H1 (cell line): ENCODE measurements at regions not wholly inside any gene's neighbourhood (a gene's known extent, or its start where the extent isn't known, plus 50 kb on each side); places are given as distances from the start of the nearest gene placed in this dataset.

Experiments
- CTCF ChIA-PET: fragments of 300-600 bp; sonication (Branson Sonifier 250); formaldehyde crosslinking; loops from one replicate; lab custom pipeline; 2021; ENCODE audit not compliant: partially characterized antibody; lab: Charles Lee
- POLR2A ChIA-PET: fragments of 300-600 bp; sonication (Branson Sonifier 250); formaldehyde crosslinking; loops from one replicate; lab custom pipeline; 2021; ENCODE audit warnings: inconsistent platforms; ENCODE audit not compliant: partially characterized antibody; lab: Charles Lee
- DNase-seq, 2 experiments: peaks; one replicate each; pipeline versions ENCODE4 v3.0.0 to v3.0.0-alpha.2; 2010 to 2022; ENCODE audit warnings: low spot score in 2 of 2, low read depth in 1 of 2, mixed read lengths in 1 of 2
- FAIRE-seq: peaks from 2 replicates; lab custom pipeline; 2011; peaks lifted over from hg19 to GRCh38; lab: Jason Lieb, UNC
- H2AFZ ChIP-seq: 2 replicates; pipeline ENCODE4 v1.8.1; 2012; ENCODE audit warnings: low read length, inconsistent platforms
- H2AK5ac ChIP-seq: 2 replicates; pipeline ENCODE4 v1.6.1; 2013; ENCODE audit warnings: low read depth, low read length
- H2BK120ac ChIP-seq: replicated peaks from 2 replicates; pipeline ENCODE3; 2013; ENCODE audit warnings: low read depth, low read length, inconsistent platforms
- H2BK12ac ChIP-seq: 2 replicates; pipeline ENCODE4 v1.6.1; 2013; ENCODE audit warnings: low read depth, low read length
- H2BK15ac ChIP-seq: 2 replicates; pipeline ENCODE4 v1.6.1; 2013; ENCODE audit warnings: low read length
- H2BK20ac ChIP-seq: 2 replicates; pipeline ENCODE4 v1.6.1; 2013; ENCODE audit warnings: low read length
- H2BK5ac ChIP-seq: 2 replicates; pipeline ENCODE4 v1.6.1; 2013; ENCODE audit warnings: low read depth, low read length
- H3K14ac ChIP-seq: 2 replicates; pipeline ENCODE4 v1.6.1; 2013; ENCODE audit warnings: inconsistent platforms; ENCODE audit not compliant: insufficient read length
- H3K18ac ChIP-seq: 2 replicates; pipeline ENCODE4 v1.6.1; 2013; ENCODE audit warnings: low read length; ENCODE audit errors: extremely low read depth
- H3K23ac ChIP-seq: 2 replicates; pipeline ENCODE4 v1.6.1; 2013; ENCODE audit warnings: inconsistent platforms; ENCODE audit not compliant: insufficient read length
- H3K23me2 ChIP-seq: 2 replicates; pipeline ENCODE4 v1.6.1; 2013; ENCODE audit warnings: low read depth, low read length
- H3K27ac ChIP-seq: 2 replicates; pipeline ENCODE4 v1.6.1; 2011; ENCODE audit warnings: low read depth, low read length, inconsistent platforms
- H3K27me3 ChIP-seq, 4 experiments: replicated peaks in 1 of 4; 1 replicate in 1 of 4; 2 replicates in 3 of 4; pipeline versions ENCODE4 v1.6.1 to v1.8.1; 2011 to 2013; ENCODE audit warnings: low read length in 3 of 4, mild to moderate bottlenecking in 3 of 4, inconsistent platforms in 2 of 4, mixed read lengths in 2 of 4, moderate library complexity in 1 of 4; ENCODE audit not compliant: control insufficient read depth in 3 of 4, insufficient read depth in 3 of 4; ENCODE audit errors: extremely low read depth in 1 of 4
- H3K36me3 ChIP-seq, 4 experiments: 2 replicates each; pipeline versions ENCODE4 v1.6.1 to v1.8.1; 2011 to 2013; ENCODE audit warnings: mild to moderate bottlenecking in 4 of 4, low read length in 3 of 4, moderate library complexity in 2 of 4, control low read depth in 1 of 4, inconsistent platforms in 1 of 4; ENCODE audit not compliant: insufficient read depth in 4 of 4, control insufficient read depth in 2 of 4
- H3K4ac ChIP-seq: replicated peaks from 2 replicates; pipeline ENCODE3; 2013; ENCODE audit warnings: low read length, low read depth, mixed read lengths, inconsistent platforms; ENCODE audit not compliant: insufficient read length
- H3K4me1 ChIP-seq, 4 experiments: replicated peaks in 1 of 4; 1 replicate in 1 of 4; 2 replicates in 3 of 4; pipeline versions ENCODE4 v1.6.1 to v1.8.1; 2011 to 2013; ENCODE audit warnings: low read length in 3 of 4, inconsistent platforms in 2 of 4, mixed read lengths in 1 of 4; ENCODE audit not compliant: insufficient read depth in 4 of 4, control insufficient read depth in 3 of 4
- H3K4me2 ChIP-seq, 2 experiments: 2 replicates each; pipeline versions ENCODE4 v1.6.1 to v1.8.1; 2011 to 2013; ENCODE audit warnings: low read depth in 2 of 2, low read length in 2 of 2, control low read depth in 1 of 2, inconsistent platforms in 1 of 2, mild to moderate bottlenecking in 1 of 2; ENCODE audit not compliant: insufficient read depth in 1 of 2
- H3K4me3 ChIP-seq, 4 experiments: fragments of 200-600, 300-600 bp in 1 of 4; sonication (generic), shearing (Covaris generic), sonication (Bioruptor Twin) in 1 of 4; 2 replicates each; pipeline versions ENCODE4 v1.5.1 to v1.8.1; 2011 to 2016; ENCODE audit warnings: low read length in 4 of 4, low read depth in 3 of 4, control low read depth in 2 of 4, inconsistent platforms in 2 of 4, mild to moderate bottlenecking in 2 of 4, mixed read lengths in 1 of 4, moderate library complexity in 1 of 4; ENCODE audit not compliant: insufficient read depth in 2 of 4; ENCODE audit errors: extremely low read depth in 1 of 4
- H3K56ac ChIP-seq: replicated peaks from 2 replicates; pipeline ENCODE3; 2013; ENCODE audit warnings: low read depth, mild to moderate bottlenecking, mixed read lengths, low read length, inconsistent platforms; ENCODE audit not compliant: insufficient read length
- H3K79me1 ChIP-seq: 2 replicates; pipeline ENCODE4 v1.6.1; 2013; ENCODE audit warnings: low read depth, low read length, control low read depth
- H3K79me2 ChIP-seq, 2 experiments: 2 replicates each; pipeline versions ENCODE4 v1.6.1 to v1.8.1; 2012 to 2013; ENCODE audit warnings: low read length in 2 of 2, mild to moderate bottlenecking in 2 of 2, inconsistent platforms in 1 of 2; ENCODE audit not compliant: insufficient read depth in 2 of 2, control insufficient read depth in 1 of 2
- H3K9ac ChIP-seq, 4 experiments: replicated peaks in 1 of 4; 1 replicate in 1 of 4; 2 replicates in 3 of 4; pipeline versions ENCODE4 v1.6.1 to v1.8.1; 2011 to 2013; ENCODE audit warnings: low read depth in 3 of 4, low read length in 3 of 4, control low read depth in 2 of 4, mild to moderate bottlenecking in 2 of 4, moderate library complexity in 2 of 4, inconsistent platforms in 1 of 4; ENCODE audit errors: extremely low read depth in 1 of 4
- H3K9me3 ChIP-seq, 2 experiments: 2 replicates each; pipeline versions ENCODE4 v1.6.1 to v1.8.1; 2012 to 2013; ENCODE audit warnings: mild to moderate bottlenecking in 2 of 2, moderate library complexity in 2 of 2, control low read depth in 1 of 2, inconsistent platforms in 1 of 2, low read depth in 1 of 2, low read length in 1 of 2, mixed read lengths in 1 of 2; ENCODE audit not compliant: insufficient read depth in 2 of 2
- H4K20me1 ChIP-seq, 2 experiments: replicated peaks in 1 of 2; 2 replicates each; pipeline versions ENCODE3 to v1.8.1; 2011 to 2013; ENCODE audit warnings: inconsistent platforms in 2 of 2, low read length in 2 of 2, mild to moderate bottlenecking in 1 of 2; ENCODE audit not compliant: insufficient read depth in 2 of 2, control insufficient read depth in 1 of 2
- H4K5ac ChIP-seq: 2 replicates; pipeline ENCODE4 v1.6.1; 2013; ENCODE audit warnings: low read length, low read depth, mixed read lengths, inconsistent platforms; ENCODE audit not compliant: insufficient read length
- H4K8ac ChIP-seq: 2 replicates; pipeline ENCODE4 v1.8.0; 2013; ENCODE audit warnings: mild to moderate bottlenecking, moderate library complexity, low read length, inconsistent platforms; ENCODE audit not compliant: insufficient read depth; ENCODE audit errors: extremely low read depth
- H4K91ac ChIP-seq: replicated peaks from 2 replicates; pipeline ENCODE3; 2013; ENCODE audit warnings: low read length, mixed read lengths, inconsistent platforms; ENCODE audit not compliant: insufficient read length
- ATF2 ChIP-seq: IDR thresholded peaks from 2 replicates; pipeline ENCODE4 v1.6.1; 2012; ENCODE audit warnings: low read length, inconsistent platforms
- BACH1 ChIP-seq: IDR thresholded peaks from 2 replicates; pipeline ENCODE4 v1.6.1; 2012; ENCODE audit warnings: low read length, improper control_type of control experiment
- CREB1 ChIP-seq: IDR thresholded peaks from 2 replicates; pipeline ENCODE4 v1.6.1; 2012; ENCODE audit warnings: inconsistent platforms
- E2F6 ChIP-seq: IDR thresholded peaks from 2 replicates; pipeline ENCODE4 v1.6.1; 2012; ENCODE audit warnings: inconsistent platforms
- EZH2 ChIP-seq: fragments of 200-600 bp; sonication (generic); IDR thresholded peaks from 2 replicates; pipeline ENCODE4 v1.7.1; 2012; ENCODE audit warnings: low read depth, mild to moderate bottlenecking, moderate library complexity, low read length, inconsistent platforms; ENCODE audit not compliant: severe bottlenecking
- GABPA ChIP-seq: IDR thresholded peaks from 2 replicates; pipeline ENCODE4 v1.6.1; 2011; ENCODE audit warnings: mild to moderate bottlenecking, low read length, moderate library complexity, borderline replicate concordance; ENCODE audit not compliant: insufficient read depth
- HDAC2 ChIP-seq, 2 experiments: fragments of 300-600 bp in 1 of 2; sonication (generic) in 1 of 2; IDR thresholded peaks; 2 replicates each; pipeline ENCODE4 v1.6.1; 2011 to 2012; ENCODE audit warnings: low read depth in 2 of 2, low read length in 2 of 2, mild to moderate bottlenecking in 2 of 2, moderate library complexity in 2 of 2, borderline replicate concordance in 1 of 2, inconsistent platforms in 1 of 2
- JUN ChIP-seq: IDR thresholded peaks from 2 replicates; pipeline ENCODE4 v1.6.1; 2011; ENCODE audit warnings: low read depth, mild to moderate bottlenecking, improper control_type of control experiment, low read length
- MAFK ChIP-seq: IDR thresholded peaks from 2 replicates; pipeline ENCODE4 v1.6.1; 2012; ENCODE audit warnings: low read depth, mild to moderate bottlenecking, improper control_type of control experiment, low read length
- POLR2AphosphoS5 ChIP-seq: IDR thresholded peaks from 2 replicates; pipeline ENCODE4 v1.6.1; 2011; ENCODE audit warnings: low read depth, low read length
- RXRA ChIP-seq: IDR thresholded peaks from 2 replicates; pipeline ENCODE4 v1.6.1; 2011; ENCODE audit warnings: low read depth, mild to moderate bottlenecking, low read length, moderate library complexity; ENCODE audit not compliant: insufficient read depth
- TCF12 ChIP-seq: IDR thresholded peaks from 2 replicates; pipeline ENCODE4 v1.6.1; 2011; ENCODE audit warnings: low read depth, mild to moderate bottlenecking, low read length
- TEAD4 ChIP-seq: IDR thresholded peaks from 2 replicates; pipeline ENCODE4 v1.6.1; 2012; ENCODE audit warnings: low read depth, low read length, inconsistent platforms, mixed read lengths
- ZNF274 ChIP-seq: IDR thresholded peaks from 2 replicates; pipeline ENCODE4 v1.7.0; 2012; ENCODE audit warnings: low read length, borderline replicate concordance; ENCODE audit errors: extremely low read depth

DNA sequence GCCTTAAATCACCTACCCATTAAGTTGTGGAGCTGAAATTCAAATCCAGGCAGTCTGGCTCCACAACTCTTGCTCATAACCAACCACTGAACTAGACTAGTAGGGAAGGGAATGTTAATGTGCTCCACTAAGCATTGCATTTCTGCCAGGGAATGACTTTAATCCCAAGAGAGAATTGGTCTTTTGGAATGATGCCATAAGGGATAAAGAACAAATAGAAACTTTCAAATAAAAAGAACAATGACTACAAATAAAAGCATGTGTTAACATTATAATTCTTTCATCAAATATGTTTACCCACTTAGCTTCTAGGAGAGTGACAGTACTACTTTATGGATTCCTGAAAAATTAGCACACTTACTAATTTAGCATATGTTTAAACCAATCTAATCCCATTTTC lies 905.9 kb downstream of the CENPC start:
- Histone ChIP-seq H2BK20ac (no peak overlapping the region), H2AK5ac (no peak overlapping the region), H2BK15ac (no peak overlapping the region), H3K4me2 (no peak overlapping the region), H3K36me3 (no peaks in the 10 kb centered on the region), H2AFZ (no peak overlapping the region), H3K56ac (no peak overlapping the region), H3K9me3 (no peaks in the 10 kb centered on the region), H3K18ac (no peak overlapping the region), H2BK120ac (no peak overlapping the region), H3K27me3 (no peaks in the 10 kb centered on the region), H3K79me1 (no peaks in the 10 kb centered on the region), H4K5ac (no peak overlapping the region), H3K4me3 (no peak overlapping the region), H3K23me2 (no peaks in the 10 kb centered on the region), H3K79me2 (no peaks in the 10 kb centered on the region), H3K9ac (no peak overlapping the region), H3K27ac (no peak overlapping the region), H4K91ac (no peak overlapping the region), H3K23ac (no peak overlapping the region), H3K4ac (no peak overlapping the region), H3K4me1 (peaks cover 0 to 2% (median 1%) of the 10 kb centered on the region in 4 experiments; a peak in 1 of 7 replicates), H2BK5ac (no peak overlapping the region), H4K8ac (no peak overlapping the region), H2BK12ac (no peak overlapping the region), H4K20me1 (no peaks in the 10 kb centered on the region), H3K14ac (no peak overlapping the region)
- CTCF ChIA-PET = no interaction called here
- FAIRE-seq (no peak), DNase-seq (no peak)
- POLR2A ChIA-PET = no interaction called here
- no peak for TF ChIP-seq MAFK
- TF ChIP-seq ATF2 = no peak
- no peak for TF ChIP-seq E2F6
- no peak for TF ChIP-seq RXRA
- TF ChIP-seq CREB1 = no peak
- TF ChIP-seq TCF12 = no peak
- TF ChIP-seq POLR2AphosphoS5 = no peak
- TF ChIP-seq EZH2 = no peak
- no peak for TF ChIP-seq GABPA
- TF ChIP-seq BACH1 = no peak
- TF ChIP-seq ZNF274 = no peak
- TF ChIP-seq JUN = no peak
- no peak for TF ChIP-seq TEAD4
- no peak for TF ChIP-seq HDAC2 (IDR thresholded peaks at IDR 0.05; ENCODE audit: borderline replicate concordance in 1 of 2, low read depth in 2 of 2, low read length in 2 of 2)
